Activated CD4-positive, alpha-beta T cell treated with anti-CD3 and anti-CD28 coated beads for 4 hours (primary cell): ENCODE measurements at regions not wholly inside any gene's neighbourhood (a gene's known extent, or its start where the extent isn't known, plus 50 kb on each side); places are given as distances from the start of the nearest gene placed in this dataset.
"Not testable (repeated sequence)": the region's sequence is repeated elsewhere in the genome, so short reads cannot be mapped to it uniquely, and the experiment has no call there.

Experiments used
- DNase-seq, 2 donors: peaks; one replicate each; pipeline ENCODE4 v3.0.0-alpha.2; 2020

DNA sequence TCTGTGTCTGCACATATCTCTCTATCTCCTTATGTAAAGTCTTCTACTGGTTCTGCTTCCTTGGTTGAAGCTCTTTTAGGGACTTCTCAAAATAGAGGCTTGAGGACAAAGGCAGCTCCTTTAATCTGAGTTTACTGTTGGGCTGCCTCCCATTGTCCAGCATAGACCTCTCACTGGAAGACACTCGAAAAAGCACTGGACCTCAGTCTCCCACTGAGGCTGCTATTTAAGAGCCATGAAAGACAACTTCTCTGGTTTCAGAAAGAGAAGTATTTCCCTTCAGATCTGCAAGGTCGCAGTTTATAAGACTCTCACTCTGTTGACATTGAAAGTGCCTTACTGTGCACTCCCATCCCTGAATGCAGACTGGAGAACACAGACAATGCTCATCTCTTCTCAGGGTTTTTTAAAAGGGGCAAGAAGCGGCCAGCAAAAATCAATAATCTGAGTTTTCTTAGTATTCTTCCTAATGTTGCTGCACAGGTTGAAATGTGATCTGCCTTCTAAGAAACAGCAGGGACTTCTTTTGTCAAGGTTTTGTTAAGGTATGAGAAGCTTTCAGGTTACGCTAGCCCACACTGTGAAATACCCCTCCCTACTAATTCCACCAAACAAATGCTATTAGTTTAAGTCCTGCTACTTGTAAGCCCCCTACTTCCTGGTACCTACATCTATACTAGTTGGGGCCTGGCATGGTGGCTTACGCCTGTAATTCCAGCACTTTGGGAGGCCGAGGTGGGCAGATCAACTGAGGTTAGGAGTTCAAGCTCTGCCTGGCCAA lies 450.0 kb upstream of the SLC10A2 start:
- DNase-seq = no peak

DNA sequence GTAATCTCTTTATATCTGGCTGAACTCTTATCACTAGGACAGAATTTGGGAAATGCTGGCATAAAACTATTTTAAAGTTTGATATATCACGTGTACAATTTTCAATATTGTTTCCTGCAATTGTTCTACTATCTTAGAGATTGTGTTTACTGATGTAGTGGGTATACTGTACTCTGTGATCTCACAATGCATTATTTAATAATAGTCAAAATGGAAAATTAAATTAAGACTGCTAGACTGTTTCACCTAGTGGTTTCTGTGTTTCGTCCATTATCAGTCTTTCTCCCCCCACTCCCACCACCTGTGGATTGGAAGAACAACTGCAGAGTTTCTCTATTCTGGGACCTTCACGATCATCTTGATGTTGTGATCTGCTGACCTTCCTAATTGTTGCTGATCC lies 449.2 kb upstream of the SLC10A2 start:
- DNase-seq = no peak

DNA sequence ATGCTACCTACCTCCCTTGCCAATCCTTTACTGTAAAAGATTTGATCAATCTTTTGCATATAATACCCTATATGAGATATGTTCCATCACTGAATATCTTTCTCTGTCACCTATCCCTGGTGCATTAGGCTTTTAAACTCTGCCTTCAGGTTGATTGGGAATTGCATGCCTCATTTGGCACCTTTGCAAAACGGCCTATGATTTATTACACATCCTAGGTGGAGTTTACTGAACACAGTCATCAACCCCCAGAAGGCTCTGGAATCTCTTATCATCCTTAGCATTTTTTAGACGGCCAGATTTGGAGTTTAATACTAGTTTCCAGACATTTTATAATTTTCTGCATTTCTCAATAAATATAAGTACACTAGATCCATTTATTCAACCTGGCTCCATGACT lies 448.4 kb upstream of the SLC10A2 start:
- no peak for DNase-seq

DNA sequence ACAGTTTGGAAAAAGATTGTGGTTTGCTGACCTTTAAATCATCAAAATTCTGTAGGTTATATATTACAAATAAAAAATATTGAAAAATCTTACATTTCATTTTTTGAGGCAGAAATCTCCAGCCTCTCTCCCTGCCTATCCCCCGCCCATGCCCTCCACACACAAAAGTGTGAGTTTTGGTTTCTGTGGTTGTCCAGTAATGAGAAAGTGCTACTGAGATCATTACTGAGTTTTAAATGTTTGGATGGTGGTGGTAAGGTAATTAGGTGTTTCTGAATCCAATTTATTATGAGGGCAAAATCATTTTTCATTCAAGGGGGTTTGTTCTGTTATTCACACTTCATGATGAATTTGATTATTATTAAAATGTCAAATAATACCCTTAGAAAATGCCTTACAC lies 448.0 kb upstream of the SLC10A2 start:
- no peak for DNase-seq

DNA sequence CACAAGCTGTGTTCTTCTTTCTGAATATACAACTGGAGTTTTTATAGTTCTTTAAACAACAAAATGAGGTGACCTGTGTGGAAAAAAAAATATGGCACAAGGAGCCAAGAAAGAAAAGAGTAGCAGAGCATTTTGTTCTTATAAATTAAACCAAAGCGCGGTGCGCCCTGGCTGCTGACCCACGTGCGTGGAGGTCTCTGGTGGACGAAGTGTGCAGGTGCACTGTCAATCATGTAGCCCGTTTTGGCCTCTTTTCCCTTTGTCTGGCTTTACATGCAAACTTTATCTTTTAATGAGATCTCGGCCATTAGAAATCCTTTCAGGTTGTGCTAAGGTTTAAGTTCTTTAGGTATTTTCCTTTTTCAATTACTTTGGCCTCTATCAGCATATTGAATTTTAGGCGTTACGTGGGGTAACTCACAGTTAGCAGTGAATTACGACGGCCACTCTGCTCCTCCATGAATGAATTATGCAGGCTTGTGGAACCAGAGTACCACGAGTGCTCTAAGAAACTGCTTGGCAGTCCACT lies 443.9 kb upstream of the SLC10A2 start:
- DNase-seq = no peak

DNA sequence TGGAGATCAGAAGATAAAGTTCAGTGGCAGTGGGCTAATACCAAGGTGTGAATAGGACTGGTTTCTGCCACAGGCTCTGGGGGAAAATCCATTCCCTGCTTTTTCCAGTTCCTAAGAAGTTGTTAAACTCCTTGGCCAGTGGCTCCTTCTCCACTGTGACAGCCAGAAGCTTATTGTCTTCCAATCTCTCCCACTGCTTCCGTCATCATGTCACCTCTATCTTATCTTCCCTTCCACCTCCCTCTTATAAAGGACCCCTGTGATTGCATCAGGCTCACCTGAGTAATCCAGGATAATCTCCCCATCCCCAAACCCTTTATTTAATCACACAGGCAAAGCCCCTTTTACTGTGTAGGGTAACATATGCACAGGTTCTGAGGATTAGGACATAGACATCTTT lies 431.2 kb upstream of the SLC10A2 start:
- no peak for DNase-seq

DNA sequence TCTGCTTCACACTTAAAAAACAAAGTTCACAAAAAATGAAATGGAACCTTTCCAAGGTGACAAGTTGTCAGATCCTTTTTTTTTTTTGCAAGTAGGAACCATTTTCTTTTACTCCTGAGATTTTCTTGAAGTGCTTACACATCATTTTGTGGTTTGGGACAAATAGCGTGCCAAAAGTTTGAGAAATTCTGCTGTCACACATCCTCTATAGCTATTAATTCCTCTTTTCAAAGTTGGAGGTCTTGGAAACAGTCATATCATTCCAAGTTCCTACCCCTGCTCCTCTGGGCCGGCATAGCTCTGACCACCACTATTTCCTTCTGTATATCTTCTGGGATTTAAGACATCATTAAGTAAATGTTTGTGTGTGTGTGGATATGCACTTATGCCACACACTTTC lies 421.6 kb upstream of the SLC10A2 start:
- DNase-seq = no peak

DNA sequence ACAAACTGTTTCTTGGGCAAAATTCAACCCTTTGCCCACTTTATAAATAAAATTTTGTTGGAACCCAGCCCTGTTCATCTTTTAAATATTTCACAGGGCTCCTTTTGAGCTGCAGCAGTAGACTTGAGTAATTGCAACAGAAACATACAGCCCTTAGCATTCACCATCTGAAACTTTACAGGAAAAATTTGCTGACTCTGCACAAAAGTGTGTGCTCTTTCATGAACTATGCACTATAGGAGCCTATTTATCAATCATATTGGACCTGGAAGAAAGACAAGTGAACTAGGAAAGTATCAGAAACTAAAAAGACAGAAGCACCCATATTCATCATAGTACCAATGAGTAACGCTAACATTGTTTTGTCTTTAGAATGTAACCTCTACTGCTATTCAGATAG lies 406.9 kb upstream of the SLC10A2 start:
- DNase-seq = no peak

DNA sequence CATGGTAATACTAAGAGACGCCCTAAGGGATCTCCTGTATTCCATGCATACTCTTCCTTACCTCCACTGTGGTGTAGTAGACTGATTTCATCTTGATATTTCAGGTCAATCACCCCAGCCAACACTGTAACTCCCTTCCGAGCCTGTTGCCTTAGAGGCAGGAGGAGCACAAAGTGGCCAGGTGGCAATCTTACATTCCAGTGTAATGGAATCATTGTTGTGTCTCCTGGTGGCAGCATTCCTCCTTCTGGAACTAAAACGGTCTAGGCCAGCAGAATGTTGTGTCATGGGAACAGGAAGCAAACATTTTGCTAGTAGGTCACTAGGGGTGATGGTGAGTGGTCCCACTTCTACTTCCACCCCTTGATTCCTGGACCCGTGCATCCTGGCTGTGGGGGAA lies 405.7 kb upstream of the SLC10A2 start:
- DNase-seq = no peak

DNA sequence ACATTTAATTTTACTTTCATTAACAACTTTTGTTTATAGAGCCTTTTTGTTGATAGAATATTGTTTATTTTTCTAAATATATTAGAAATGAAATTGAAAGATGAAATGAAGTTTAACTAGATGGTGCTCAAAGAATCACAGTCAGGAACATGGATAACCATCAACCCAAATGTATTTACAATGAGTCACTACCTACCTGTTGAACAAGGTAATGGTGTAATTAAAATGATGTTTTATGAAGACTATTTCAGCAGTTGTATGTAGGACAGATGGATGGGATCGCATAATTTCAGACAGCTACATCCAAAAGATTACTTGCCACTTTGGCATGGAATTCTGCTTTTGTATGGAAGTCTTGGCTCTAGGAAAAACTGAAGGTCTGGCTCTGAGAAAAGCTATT lies 403.6 kb upstream of the SLC10A2 start:
- DNase-seq = no peak

DNA sequence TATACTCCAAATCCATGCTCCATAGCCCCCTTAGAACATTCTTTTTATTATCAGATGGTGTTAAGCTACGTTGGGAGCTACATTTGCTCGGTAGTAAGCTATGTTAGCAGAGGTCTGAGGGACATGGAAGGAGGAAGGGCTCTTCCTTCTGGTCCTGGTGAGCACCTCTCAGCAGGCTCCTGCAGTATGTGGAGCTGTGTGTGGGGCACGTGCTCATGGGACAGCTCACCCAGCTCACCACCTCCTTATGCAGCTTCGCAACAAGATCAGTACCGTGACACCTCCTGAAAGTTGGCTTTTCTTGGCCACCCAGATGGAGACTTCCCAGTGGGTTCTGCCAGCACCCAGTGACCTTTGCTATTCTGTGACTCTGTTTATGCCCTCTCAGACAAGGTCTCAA lies 400.5 kb upstream of the SLC10A2 start:
- DNase-seq = no peak

DNA sequence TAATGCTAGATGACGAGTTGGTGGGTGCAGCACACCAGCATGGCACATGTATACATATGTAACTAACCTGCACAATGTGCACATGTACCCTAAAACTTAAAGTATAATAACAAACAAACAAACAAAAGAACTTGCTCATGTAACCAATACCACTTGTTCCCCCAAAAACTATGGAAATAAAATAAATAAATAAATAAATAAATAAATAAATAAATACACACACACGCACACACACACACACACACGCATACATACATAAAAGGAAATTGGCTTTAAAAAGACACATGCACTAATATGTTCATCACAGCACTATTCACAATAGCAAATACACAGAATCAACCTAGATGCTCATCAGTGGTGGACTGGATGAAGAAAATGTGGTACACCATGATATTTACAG lies 394.0 kb upstream of the SLC10A2 start:
- not testable (repeated sequence) for DNase-seq

DNA sequence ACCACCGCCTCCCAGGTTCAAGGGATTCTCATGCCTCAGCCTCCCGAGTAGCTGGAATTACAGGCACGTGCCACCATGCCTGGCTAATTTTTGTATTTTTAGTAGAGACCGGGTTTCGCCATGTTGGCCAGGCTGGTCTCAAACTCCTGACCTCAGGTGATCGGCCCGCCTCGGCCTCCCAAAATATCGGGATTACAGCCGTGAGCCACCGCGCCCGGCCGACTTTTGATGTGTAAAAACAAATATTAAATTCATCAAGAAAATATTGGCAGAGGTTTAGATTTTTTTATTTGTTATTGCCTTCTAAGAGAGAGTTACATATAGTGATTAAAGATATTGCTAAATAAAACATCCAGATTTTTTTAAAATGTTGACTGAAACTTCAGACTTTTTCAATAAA lies 390.8 kb upstream of the SLC10A2 start:
- not testable (repeated sequence) for DNase-seq

DNA sequence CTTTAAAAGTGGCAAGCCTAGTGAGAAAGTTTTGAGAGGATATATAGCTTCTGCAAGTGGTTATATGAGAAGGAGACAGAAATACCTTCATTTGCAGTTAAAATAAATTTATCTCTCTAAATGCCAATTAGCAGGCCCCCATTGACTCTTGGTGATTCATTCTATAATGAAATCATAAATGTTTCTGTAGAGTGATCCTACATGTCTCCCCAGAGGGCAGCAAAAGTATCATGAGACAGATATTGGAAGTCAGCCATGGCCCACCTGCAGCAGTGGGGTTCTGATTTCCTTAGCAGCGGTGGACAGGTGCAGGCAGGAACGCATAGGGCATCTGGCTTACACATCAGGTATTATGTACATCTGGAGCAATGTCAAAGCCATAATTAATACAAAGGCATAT lies 385.4 kb upstream of the SLC10A2 start:
- no peak for DNase-seq

DNA sequence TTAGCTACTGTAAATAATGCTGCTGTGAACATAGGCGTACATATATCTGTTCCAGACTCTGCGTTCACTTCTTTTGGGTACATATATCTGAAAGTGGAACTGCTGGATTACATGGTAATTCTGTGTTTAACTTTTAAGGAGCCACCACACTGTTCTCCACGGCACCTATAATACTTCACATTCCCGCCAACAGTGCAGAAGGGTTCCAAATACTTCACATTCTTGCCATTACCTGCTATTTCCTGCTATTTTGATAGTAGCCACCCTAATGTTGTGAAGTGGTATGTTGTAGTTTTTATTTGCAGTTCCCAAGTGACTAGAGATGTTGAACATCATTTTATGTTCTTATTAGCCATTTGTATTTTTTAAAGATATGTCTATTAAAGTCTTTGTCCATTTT lies 377.4 kb upstream of the SLC10A2 start:
- DNase-seq = no peak

DNA sequence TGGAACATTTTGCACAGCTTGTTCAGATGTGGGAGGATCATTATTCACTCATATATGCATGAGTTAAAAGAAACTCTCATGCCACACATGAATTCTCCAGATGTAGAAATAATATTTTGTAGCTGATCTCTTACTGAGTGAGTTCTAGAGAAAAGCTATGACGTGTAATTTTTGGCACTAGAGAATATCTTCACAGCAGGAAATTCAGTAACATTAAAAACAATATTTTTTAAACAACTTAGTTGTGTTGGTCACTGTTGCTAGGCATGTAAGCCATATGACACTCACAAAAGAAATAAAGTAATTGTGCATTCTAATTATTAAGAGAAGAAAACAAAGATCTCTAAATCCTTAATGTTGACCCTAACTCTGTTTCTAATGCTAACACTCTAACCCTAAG lies 371.4 kb upstream of the SLC10A2 start:
- DNase-seq = no peak

DNA sequence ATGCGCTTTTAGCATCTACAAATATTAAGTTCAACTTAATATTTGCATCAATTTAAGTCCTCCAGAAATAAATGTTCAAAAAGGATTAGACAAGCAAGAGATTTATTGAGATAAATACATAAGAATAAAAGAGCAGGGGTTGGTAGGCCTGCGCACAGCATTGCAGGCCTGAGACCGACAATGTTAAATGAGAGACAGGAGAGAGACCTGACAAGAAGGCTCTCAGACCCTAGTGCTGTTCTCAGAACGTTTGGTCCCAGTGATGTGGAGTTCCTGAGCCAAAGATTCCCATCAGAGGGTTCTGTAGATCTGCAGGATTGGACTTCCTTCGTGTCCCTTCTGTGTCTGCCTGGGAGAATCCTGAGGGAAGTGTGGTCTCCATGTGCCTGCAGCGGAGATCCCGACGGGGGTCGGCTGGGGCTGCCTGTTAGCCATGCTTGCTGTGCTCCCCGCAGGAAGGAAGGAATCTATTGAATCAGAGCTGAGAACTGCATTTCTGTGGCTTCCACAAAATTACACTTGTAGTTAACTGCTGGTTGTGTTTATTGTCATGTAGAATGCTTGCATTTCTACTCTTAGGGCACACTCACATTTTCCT lies 369.9 kb upstream of the SLC10A2 start:
- DNase-seq = no peak

DNA sequence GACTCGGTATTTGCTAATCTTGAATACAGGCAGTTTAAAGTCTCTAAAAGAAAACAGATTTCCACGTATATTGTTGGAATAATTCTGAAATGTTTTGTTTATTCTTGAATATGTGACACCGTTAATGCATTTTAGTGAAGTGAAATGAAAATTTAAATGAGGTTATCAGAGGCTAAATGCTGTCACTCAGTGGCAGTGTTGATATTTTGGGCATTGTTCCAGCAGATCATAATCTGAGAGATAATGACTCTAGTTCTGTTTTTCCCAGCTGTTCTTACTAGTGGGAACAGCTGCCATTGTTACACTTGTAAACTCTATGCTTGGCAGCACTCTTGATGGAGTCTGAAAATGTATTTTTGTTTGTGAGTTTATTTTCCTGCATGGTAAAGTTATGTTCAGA lies 365.6 kb upstream of the SLC10A2 start:
- no peak for DNase-seq

DNA sequence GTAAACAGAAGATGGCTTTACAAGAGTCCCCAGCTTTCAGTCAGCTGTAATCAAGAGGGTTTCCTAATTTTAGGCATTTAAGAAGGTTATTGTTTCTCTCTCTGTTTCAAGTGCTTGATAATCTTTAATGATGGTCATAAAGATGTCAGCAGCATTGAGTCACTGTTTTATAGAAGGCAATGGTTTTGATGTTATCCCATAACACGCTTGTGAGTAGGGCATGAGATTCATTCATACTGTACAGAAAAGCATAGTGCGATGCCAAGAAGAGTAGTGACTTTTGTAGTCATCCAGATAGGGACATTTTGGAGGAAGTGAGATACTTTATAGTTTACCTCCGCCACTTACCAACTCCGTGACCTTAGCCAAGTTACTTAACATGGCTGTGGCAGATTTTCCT lies 364.2 kb upstream of the SLC10A2 start:
- DNase-seq = no peak

DNA sequence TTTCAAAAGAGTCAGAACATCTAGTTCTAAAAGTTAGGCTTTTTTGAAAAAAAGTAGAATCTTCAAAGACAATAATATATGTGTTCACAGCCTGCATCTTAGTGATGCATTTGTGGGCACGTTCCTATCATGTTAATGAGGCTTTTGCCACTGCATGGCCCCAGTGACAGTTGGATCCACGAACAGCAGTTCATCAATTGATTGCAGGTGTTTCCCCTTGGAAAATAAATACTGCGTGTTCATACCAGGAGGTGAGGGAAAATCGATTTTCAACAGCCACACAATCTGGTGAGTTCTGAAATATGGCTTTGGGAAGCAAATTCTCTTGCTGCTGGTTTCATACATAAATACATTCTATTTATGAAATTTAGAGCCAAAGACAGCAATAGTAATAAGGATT lies 343.8 kb upstream of the SLC10A2 start:
- no peak for DNase-seq

DNA sequence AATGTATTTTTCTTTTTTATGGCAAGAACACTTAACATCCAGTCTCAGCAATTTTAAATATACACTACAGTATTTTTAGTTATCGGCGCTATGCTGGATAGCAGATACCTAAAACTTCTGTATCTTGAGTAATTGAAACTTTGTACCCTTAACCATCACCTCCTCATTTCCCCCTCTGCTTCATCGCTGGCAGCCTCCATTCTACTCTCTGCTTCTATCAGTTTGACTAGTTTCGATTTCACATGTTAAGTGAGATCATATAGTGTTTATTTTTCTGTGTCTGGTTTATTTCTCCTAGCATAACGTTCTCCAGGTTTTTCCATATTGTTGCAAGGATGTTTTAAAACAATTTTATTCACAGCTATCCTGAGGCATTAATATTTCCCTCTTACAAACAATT lies 340.8 kb upstream of the SLC10A2 start:
- no peak for DNase-seq

DNA sequence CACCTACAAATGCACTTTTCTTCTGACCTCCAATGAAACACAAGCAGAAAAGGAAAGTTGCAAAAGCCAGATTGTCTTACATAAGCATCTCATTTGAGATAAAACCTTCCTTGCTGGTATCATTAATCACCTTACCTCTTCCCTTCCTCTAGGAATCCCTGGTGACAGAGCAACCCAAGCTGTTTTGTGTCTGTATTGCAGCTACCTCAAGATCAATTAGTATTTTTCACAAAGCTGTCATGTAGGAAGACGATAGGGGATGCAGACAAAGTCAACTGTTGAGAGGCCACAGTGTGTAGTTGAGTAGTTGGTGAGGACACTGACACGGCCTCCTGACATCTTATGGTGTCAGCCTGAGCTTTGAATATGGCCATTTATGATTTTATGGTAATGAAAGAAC lies 339.1 kb upstream of the SLC10A2 start:
- DNase-seq = no peak

DNA sequence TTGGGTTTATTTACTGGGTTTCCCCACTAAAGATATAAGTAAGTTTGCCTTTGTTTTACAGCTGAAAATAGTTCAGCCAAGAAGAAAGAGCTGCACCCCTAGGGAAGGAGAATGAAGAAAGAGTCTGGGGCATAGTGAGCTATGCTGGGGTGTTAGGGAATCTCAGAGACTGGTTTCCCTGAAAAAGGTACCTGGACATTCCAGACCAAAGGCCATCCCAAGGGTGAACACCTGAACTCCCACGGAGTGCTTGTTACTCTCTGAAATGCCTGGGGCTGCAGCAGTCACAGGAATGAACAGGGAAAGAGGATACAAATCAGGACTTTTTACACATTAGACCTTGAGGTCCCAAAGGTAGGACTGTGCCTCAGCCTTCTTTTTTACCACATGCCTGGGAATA lies 337.6 kb upstream of the SLC10A2 start:
- no peak for DNase-seq

DNA sequence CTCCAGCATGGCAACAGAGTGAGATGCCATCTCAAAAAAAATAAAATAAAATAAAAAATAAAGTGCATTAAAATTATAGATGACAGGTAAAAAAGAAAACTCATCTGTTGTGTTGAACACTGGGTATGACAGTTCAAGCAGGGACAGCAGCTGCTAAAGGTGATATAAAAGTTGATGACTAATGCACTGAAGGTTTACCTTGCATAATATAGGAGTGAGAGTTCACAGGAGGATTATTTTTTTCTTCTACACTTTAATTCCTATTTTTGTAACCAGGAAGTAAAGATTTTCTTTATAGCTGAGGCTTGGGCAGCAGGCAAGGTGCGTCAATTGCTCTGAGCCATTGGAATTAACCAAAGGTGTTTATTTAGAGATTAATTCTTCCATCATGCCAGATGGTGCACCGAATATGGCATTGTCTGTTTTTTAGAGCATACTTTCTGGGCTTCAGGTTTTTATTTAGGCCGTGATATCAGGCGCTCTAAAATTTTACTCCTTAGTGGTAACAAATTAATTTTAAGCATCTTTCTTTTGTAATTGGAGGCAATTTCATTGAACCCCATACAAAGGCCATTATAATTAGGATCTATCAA lies 337.0 kb upstream of the SLC10A2 start:
- DNase-seq = no peak
